Neural progenitor cell (in vitro differentiated cells): ENCODE measurements at regions not wholly inside any gene's neighbourhood (a gene's known extent, or its start where the extent isn't known, plus 50 kb on each side); places are given as distances from the start of the nearest gene placed in this dataset.

Experiments used
- DNase-seq: peaks from one replicate; pipeline ENCODE4 v3.0.0-alpha.2; 2016; ENCODE audit warnings: low spot score
- H2AFZ ChIP-seq: fragments of 200-600 bp; sonication (generic); replicated peaks from 2 replicates; pipeline ENCODE4 v1.6.1; 2016; ENCODE audit warnings: antibody characterized with exemption
- H3F3A ChIP-seq: fragments of 200-600 bp; sonication (generic); 2 replicates; pipeline ENCODE4 v1.6.1; 2016; ENCODE audit warnings: antibody characterized with exemption, low read depth
- H3K27ac ChIP-seq: fragments of 200-600 bp; sonication (generic); 2 replicates; pipeline ENCODE4 v1.5.1; 2016; ENCODE audit warnings: mild to moderate bottlenecking
- H3K27me3 ChIP-seq: fragments of 200-600 bp; sonication (generic); 2 replicates; pipeline ENCODE4 v1.6.1; 2016; ENCODE audit warnings: mild to moderate bottlenecking, moderate library complexity
- H3K36me3 ChIP-seq: fragments of 200-600 bp; sonication (generic); 2 replicates; pipeline ENCODE4 v1.5.1; 2016
- H3K4me1 ChIP-seq: fragments of 200-600 bp; sonication (generic); 2 replicates; pipeline ENCODE4 v1.6.1; 2016; ENCODE audit warnings: mixed run types
- H3K4me2 ChIP-seq: fragments of 200-600 bp; sonication (generic); 2 replicates; pipeline ENCODE4 v1.6.1; 2016
- H3K4me3 ChIP-seq: fragments of 200-600 bp; sonication (generic); 2 replicates; pipeline ENCODE4 v1.5.1; 2016
- H3K79me2 ChIP-seq: fragments of 200-600 bp; sonication (generic); 2 replicates; pipeline ENCODE4 v1.6.1; 2016; ENCODE audit warnings: low read depth
- H3K9ac ChIP-seq: fragments of 200-600 bp; sonication (generic); 2 replicates; pipeline ENCODE4 v1.6.1; 2016
- H3K9me3 ChIP-seq: fragments of 200-600 bp; sonication (generic); 2 replicates; pipeline ENCODE4 v1.5.1; 2016; ENCODE audit warnings: low read depth
- H4K20me1 ChIP-seq: fragments of 200-600 bp; sonication (generic); 2 replicates; pipeline ENCODE4 v1.6.1; 2016; ENCODE audit warnings: low read depth
- H3K27ac Mint-ChIP-seq: 3 replicates; pipeline ENCODE4 v1.8.0; 2021; ENCODE audit warnings: mixed read lengths
- H3K27me3 Mint-ChIP-seq: 2 replicates; pipeline ENCODE4 v1.8.0; 2022; ENCODE audit warnings: low read depth, mild to moderate bottlenecking, inconsistent platforms, moderate library complexity, mixed read lengths; ENCODE audit not compliant: insufficient read depth
- H3K36me3 Mint-ChIP-seq: 3 replicates; pipeline ENCODE4 v1.8.0; 2021; ENCODE audit warnings: mixed read lengths
- H3K4me1 Mint-ChIP-seq: 3 replicates; pipeline ENCODE4 v1.8.0; 2021; ENCODE audit warnings: mixed read lengths
- H3K4me3 Mint-ChIP-seq: 3 replicates; pipeline ENCODE4 v1.8.0; 2021; ENCODE audit warnings: mild to moderate bottlenecking, moderate library complexity, mixed read lengths
- H3K9me3 Mint-ChIP-seq: 3 replicates; pipeline ENCODE4 v1.8.0; 2020; ENCODE audit warnings: mixed read lengths
- EZH2 ChIP-seq: fragments of 200-600 bp; sonication (generic); IDR thresholded peaks from 2 replicates; pipeline ENCODE4 v1.6.1; 2017; ENCODE audit warnings: antibody characterized with exemption, mild to moderate bottlenecking, moderate library complexity
- EZH2phosphoT487 ChIP-seq: fragments of 200-600 bp; sonication (generic); IDR thresholded peaks from 2 replicates; pipeline ENCODE4 v1.6.1; 2017; ENCODE audit warnings: antibody characterized with exemption
- TF ChIP-seq, protein P1 (sequence below): fragments of 200-600 bp; sonication (generic); IDR thresholded peaks from 2 replicates; pipeline ENCODE4 v1.5.1; 2017; ENCODE audit warnings: antibody characterized with exemption, mild to moderate bottlenecking

DNA sequence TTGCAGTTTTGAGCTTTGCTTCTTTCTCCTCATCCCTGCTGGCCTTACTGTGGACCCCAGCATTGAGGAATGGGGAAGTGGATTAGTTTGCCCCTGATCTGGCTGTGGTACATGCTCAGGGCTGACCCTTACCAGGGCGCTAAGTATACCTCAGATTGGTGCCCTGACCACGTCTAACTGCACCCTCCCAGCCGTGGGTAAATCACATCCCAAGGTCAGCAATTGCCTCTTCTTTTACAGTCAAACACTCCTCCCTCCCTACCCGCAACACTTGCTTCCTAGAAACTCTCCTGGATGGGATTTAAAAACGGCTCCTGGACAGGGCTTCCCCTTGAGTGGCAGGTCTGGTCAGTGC is 437.9 kb downstream of the NR2F2 start:
- H3K36me3 ChIP-seq = no peaks in the 10 kb centered on the region
- DNase-seq = no peak
- H3K79me2 ChIP-seq = no peaks in the 10 kb centered on the region
- no peaks in the 10 kb centered on the region for H3K27me3 ChIP-seq
- peaks cover 40% of the 10 kb centered on the region for H3K4me1 ChIP-seq
- no peaks in the 10 kb centered on the region for H4K20me1 ChIP-seq
- no peaks in the 10 kb centered on the region for H3K36me3 Mint-ChIP-seq
- peaks cover 9% of the 10 kb centered on the region for H3K4me1 Mint-ChIP-seq
- no peaks in the 10 kb centered on the region for H3K9me3 ChIP-seq
- H3K9ac ChIP-seq = no peak overlapping the region
- H3K27ac ChIP-seq = no peak overlapping the region
- peaks cover 3% of the 10 kb centered on the region for H3K27me3 Mint-ChIP-seq
- H3K4me3 Mint-ChIP-seq = no peak overlapping the region
- TF ChIP-seq, protein P1, sequence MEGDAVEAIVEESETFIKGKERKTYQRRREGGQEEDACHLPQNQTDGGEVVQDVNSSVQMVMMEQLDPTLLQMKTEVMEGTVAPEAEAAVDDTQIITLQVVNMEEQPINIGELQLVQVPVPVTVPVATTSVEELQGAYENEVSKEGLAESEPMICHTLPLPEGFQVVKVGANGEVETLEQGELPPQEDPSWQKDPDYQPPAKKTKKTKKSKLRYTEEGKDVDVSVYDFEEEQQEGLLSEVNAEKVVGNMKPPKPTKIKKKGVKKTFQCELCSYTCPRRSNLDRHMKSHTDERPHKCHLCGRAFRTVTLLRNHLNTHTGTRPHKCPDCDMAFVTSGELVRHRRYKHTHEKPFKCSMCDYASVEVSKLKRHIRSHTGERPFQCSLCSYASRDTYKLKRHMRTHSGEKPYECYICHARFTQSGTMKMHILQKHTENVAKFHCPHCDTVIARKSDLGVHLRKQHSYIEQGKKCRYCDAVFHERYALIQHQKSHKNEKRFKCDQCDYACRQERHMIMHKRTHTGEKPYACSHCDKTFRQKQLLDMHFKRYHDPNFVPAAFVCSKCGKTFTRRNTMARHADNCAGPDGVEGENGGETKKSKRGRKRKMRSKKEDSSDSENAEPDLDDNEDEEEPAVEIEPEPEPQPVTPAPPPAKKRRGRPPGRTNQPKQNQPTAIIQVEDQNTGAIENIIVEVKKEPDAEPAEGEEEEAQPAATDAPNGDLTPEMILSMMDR = no peak
- TF ChIP-seq EZH2 = no peak
- no peak for TF ChIP-seq EZH2phosphoT487
- H3K27ac Mint-ChIP-seq = no peak overlapping the region
- H3K9me3 Mint-ChIP-seq = peaks cover 2% of the 10 kb centered on the region
- no peak overlapping the region for H2AFZ ChIP-seq
- no peaks in the 10 kb centered on the region for H3F3A ChIP-seq
- H3K4me2 ChIP-seq = no peak overlapping the region
- H3K4me3 ChIP-seq = no peak overlapping the region

DNA sequence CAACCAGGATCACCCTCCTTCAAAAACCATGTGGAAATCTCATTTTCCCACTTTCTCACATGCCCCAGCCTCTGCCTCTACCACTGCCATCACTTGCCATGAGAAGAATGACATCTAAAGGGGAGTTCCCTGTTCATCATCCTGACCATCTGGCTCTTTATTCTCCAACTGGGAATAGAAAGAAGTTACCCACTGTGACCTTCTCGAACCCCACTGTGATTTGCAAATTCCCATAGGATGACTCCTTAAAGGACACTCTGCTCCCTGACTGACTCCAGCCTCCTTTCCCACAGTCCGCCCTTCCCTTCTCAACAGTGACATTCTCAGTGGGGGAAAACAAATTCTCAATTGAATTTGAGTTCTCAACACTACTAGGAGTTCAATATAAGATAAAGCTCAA is 440.5 kb downstream of the NR2F2 start:
- Mint-ChIP-seq H3K4me1 (peaks cover 16% of the 10 kb centered on the region), H3K27ac (no peak overlapping the region), H3K36me3 (no peaks in the 10 kb centered on the region), H3K9me3 (peaks cover 4% of the 10 kb centered on the region), H3K27me3 (peaks cover 3% of the 10 kb centered on the region), H3K4me3 (no peak overlapping the region)
- H3K9me3 ChIP-seq = no peaks in the 10 kb centered on the region
- H3K27me3 ChIP-seq = no peaks in the 10 kb centered on the region
- no peaks in the 10 kb centered on the region for H3K79me2 ChIP-seq
- no peaks in the 10 kb centered on the region for H3K36me3 ChIP-seq
- H3K9ac ChIP-seq = no peak overlapping the region
- H4K20me1 ChIP-seq = no peaks in the 10 kb centered on the region
- no peak overlapping the region for H3K4me3 ChIP-seq
- no peak overlapping the region for H2AFZ ChIP-seq
- peaks cover 51% of the 10 kb centered on the region for H3K4me1 ChIP-seq
- H3K27ac ChIP-seq = no peak overlapping the region
- H3F3A ChIP-seq = peaks cover 3% of the 10 kb centered on the region
- DNase-seq = no peak
- H3K4me2 ChIP-seq = no peak overlapping the region
- TF ChIP-seq EZH2phosphoT487 (no peak), EZH2 (no peak)
- TF ChIP-seq, protein P1 = no peak

DNA sequence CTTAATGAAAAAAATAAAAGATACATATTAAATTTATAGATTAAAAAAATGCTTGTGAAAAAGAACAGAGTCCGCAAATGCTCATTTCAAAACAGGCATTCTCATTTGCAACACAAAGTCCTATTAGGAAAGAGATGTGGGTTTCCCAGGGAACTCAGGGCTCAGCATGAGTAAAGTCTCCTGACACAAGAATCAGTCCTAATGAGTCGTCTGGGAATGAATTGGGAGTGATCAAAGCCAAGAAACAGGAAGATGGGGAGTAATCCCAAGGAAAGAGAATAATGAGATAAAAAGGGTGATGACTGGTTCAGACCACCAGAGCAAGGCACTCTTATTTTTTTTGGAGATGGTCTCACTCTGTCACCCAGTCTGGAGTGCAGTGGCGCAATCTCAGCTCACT is 443.7 kb downstream of the NR2F2 start:
- Histone ChIP-seq H3K9ac (no peak overlapping the region), H3K27ac (no peak overlapping the region), H4K20me1 (no peaks in the 10 kb centered on the region), H3K36me3 (no peaks in the 10 kb centered on the region), H3K79me2 (no peaks in the 10 kb centered on the region), H3F3A (peaks cover 3% of the 10 kb centered on the region), H3K4me3 (no peak overlapping the region), H3K4me1 (peaks cover 46% of the 10 kb centered on the region), H3K9me3 (no peaks in the 10 kb centered on the region), H3K27me3 (no peaks in the 10 kb centered on the region), H3K4me2 (no peak overlapping the region), H2AFZ (no peak overlapping the region)
- Mint-ChIP-seq H3K9me3 (peaks cover 8% of the 10 kb centered on the region), H3K4me3 (no peak overlapping the region), H3K36me3 (no peaks in the 10 kb centered on the region), H3K27me3 (peaks cover 3% of the 10 kb centered on the region), H3K4me1 (peaks cover 16% of the 10 kb centered on the region), H3K27ac (no peak overlapping the region)
- DNase-seq = no peak
- TF ChIP-seq EZH2phosphoT487 (no peak), EZH2 (no peak)
- TF ChIP-seq, protein P1 = no peak

DNA sequence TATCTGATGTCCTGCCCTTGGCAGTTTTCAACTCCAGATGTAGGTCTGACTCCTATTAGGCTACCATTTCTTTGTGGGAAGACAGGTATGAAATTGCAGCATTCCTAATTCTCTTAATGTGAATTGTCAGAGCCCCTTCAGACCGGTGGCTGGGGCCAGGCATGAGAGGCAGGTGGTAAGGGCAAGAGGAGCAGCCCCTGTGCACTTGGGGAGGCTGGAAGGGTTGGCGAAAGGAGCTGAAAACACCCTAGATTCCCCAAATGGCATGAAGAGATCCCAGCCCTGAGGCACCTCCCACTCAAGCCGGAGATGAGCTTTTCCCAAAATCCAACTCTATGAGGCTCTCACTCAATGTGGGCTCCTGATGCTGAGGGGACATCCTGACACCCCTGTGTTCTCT is 453.2 kb downstream of the NR2F2 start:
- H3K4me1 Mint-ChIP-seq = no peaks in the 10 kb centered on the region
- H3K27ac Mint-ChIP-seq = no peak overlapping the region
- Histone ChIP-seq H2AFZ (no peak overlapping the region), H3K4me1 (peaks cover 9% of the 10 kb centered on the region), H3K79me2 (no peaks in the 10 kb centered on the region), H3K4me3 (no peak overlapping the region), H3K9me3 (no peaks in the 10 kb centered on the region), H3K27me3 (no peaks in the 10 kb centered on the region), H3K27ac (no peak overlapping the region), H3K36me3 (no peaks in the 10 kb centered on the region), H3K9ac (no peak overlapping the region), H3K4me2 (no peak overlapping the region), H4K20me1 (no peaks in the 10 kb centered on the region), H3F3A (no peaks in the 10 kb centered on the region)
- DNase-seq = no peak
- TF ChIP-seq EZH2phosphoT487 (no peak), EZH2 (no peak)
- TF ChIP-seq, protein P1 = no peak
- H3K36me3 Mint-ChIP-seq = no peaks in the 10 kb centered on the region
- H3K4me3 Mint-ChIP-seq = no peak overlapping the region
- H3K27me3 Mint-ChIP-seq = peaks cover 13% of the 10 kb centered on the region
- no peaks in the 10 kb centered on the region for H3K9me3 Mint-ChIP-seq
